HEK293 (cell line): ENCODE measurements at regions not wholly inside any gene's neighbourhood (a gene's known extent, or its start where the extent isn't known, plus 50 kb on each side); places are given as distances from the start of the nearest gene placed in this dataset.

Experiments used
- CTCF ChIA-PET: fragments of 350-600 bp; formaldehyde crosslinking; extraction: SDS; loops from one replicate; lab custom pipeline; 2021; ENCODE audit warnings: antibody characterized with exemption; lab: Yijun Ruan, JAX
- POLR2A ChIA-PET: fragments of 300-600 bp; formaldehyde crosslinking; extraction: SDS; loops from one replicate; lab custom pipeline; 2020; ENCODE audit warnings: antibody characterized with exemption, inconsistent platforms; lab: Yijun Ruan, JAX
- H3K27ac ChIP-seq: fragments of 200-500 bp; sonication (Bioruptor generic); 2 replicates; pipeline ENCODE4 v1.5.1; 2014; ENCODE audit warnings: low read depth, low read length, control low read depth, inconsistent platforms; ENCODE audit errors: extremely low read depth
- H3K36me3 ChIP-seq, 2 experiments: fragments of 200-500 bp in 1 of 2; sonication (Bioruptor generic) in 1 of 2; 1 replicate in 1 of 2; 2 replicates in 1 of 2; pipeline ENCODE4 v1.5.1; 2014 to 2017; ENCODE audit warnings: inconsistent platforms in 2 of 2, low read length in 2 of 2; ENCODE audit not compliant: control insufficient read depth in 2 of 2, insufficient read depth in 1 of 2
- H3K4me1 ChIP-seq: fragments of 200-500 bp; sonication (Bioruptor generic); 2 replicates; pipeline ENCODE4 v1.5.1; 2014; ENCODE audit warnings: mild to moderate bottlenecking, low read length, inconsistent platforms; ENCODE audit not compliant: control insufficient read depth, insufficient read depth
- H3K4me3 ChIP-seq: 2 replicates; pipeline ENCODE4 v1.5.1; 2011; ENCODE audit warnings: low read depth, mild to moderate bottlenecking, control low read depth, low read length, moderate library complexity
- H3K9me3 ChIP-seq: fragments of 200-500 bp; sonication (Bioruptor generic); 2 replicates; pipeline ENCODE4 v1.5.1; 2014; ENCODE audit warnings: low read depth, low read length, inconsistent platforms; ENCODE audit not compliant: control insufficient read depth, insufficient read depth
- BCL11B ChIP-seq: fragments of 450-650 bp; formaldehyde crosslinking; IDR thresholded peaks from 2 replicates; pipeline ENCODE4 v1.5.1; 2016; ENCODE audit warnings: low read depth, missing biosample characterization, missing genetic modification characterization
- HOXA7 ChIP-seq: sonication (generic); formaldehyde crosslinking; IDR thresholded peaks from 2 replicates; pipeline ENCODE4 v1.8.1; 2022; ENCODE audit warnings: missing genetic modification reagents, borderline replicate concordance
- MZF1 ChIP-seq: fragments of 450-650 bp; formaldehyde crosslinking; IDR thresholded peaks from 2 replicates; pipeline ENCODE4 v1.5.1; 2017; ENCODE audit warnings: missing biosample characterization, missing genetic modification characterization, borderline replicate concordance
- OVOL3 ChIP-seq: fragments of 450-650 bp; formaldehyde crosslinking; IDR thresholded peaks from 2 replicates; pipeline ENCODE4 v1.5.1; 2016; ENCODE audit warnings: missing biosample characterization, missing genetic modification characterization
- SP3 ChIP-seq: fragments of 450-650 bp; formaldehyde crosslinking; IDR thresholded peaks from 2 replicates; pipeline ENCODE4 v1.5.1; 2016; ENCODE audit warnings: missing biosample characterization, missing genetic modification characterization
- ZNF157 ChIP-seq: fragments of 450-650 bp; formaldehyde crosslinking; IDR thresholded peaks from 2 replicates; pipeline ENCODE4 v1.5.1; 2016; ENCODE audit warnings: missing biosample characterization, missing genetic modification characterization
- ZNF274 ChIP-seq, 2 experiments: fragments of 200-500 bp in 1 of 2; fragments of 450-650 bp in 1 of 2; sonication (Bioruptor generic) in 1 of 2; formaldehyde crosslinking in 1 of 2; IDR thresholded peaks; 2 replicates each; pipeline versions ENCODE4 v1.5.1 to v1.6.1; 2014 to 2016; ENCODE audit warnings: borderline replicate concordance in 1 of 2, inconsistent platforms in 1 of 2, low read length in 1 of 2, missing biosample characterization in 1 of 2, missing genetic modification characterization in 1 of 2
- ZNF354C ChIP-seq: fragments of 450-650 bp; formaldehyde crosslinking; IDR thresholded peaks from 2 replicates; pipeline ENCODE4 v1.5.1; 2016; ENCODE audit warnings: missing biosample characterization, missing genetic modification characterization, low read depth, borderline replicate concordance
- ZNF433 ChIP-seq: fragments of 450-650 bp; formaldehyde crosslinking; IDR thresholded peaks from 2 replicates; pipeline ENCODE4 v1.5.1; 2016; ENCODE audit warnings: missing biosample characterization, missing genetic modification characterization, low read depth
- ZNF473 ChIP-seq: fragments of 450-650 bp; formaldehyde crosslinking; IDR thresholded peaks from 2 replicates; pipeline ENCODE4 v1.5.1; 2017; ENCODE audit warnings: missing biosample characterization, missing genetic modification characterization
- ZNF518A ChIP-seq: fragments of 450-650 bp; formaldehyde crosslinking; conservative IDR thresholded peaks from 2 replicates; pipeline ENCODE4 v1.5.1; 2016; ENCODE audit warnings: low read depth, missing biosample characterization, missing genetic modification characterization
- ZNF558 ChIP-seq: fragments of 450-650 bp; formaldehyde crosslinking; IDR thresholded peaks from 2 replicates; pipeline ENCODE4 v1.5.1; 2016; ENCODE audit warnings: missing biosample characterization, missing genetic modification characterization
- ZNF623 ChIP-seq: fragments of 450-650 bp; formaldehyde crosslinking; IDR thresholded peaks from 2 replicates; pipeline ENCODE4 v1.5.1; 2016; ENCODE audit warnings: missing biosample characterization, missing genetic modification characterization
- ZNF785 ChIP-seq: fragments of 450-650 bp; formaldehyde crosslinking; IDR thresholded peaks from 2 replicates; pipeline ENCODE4 v1.5.1; 2016; ENCODE audit warnings: missing biosample characterization, missing genetic modification characterization
- ZSCAN23 ChIP-seq: fragments of 450-650 bp; formaldehyde crosslinking; IDR thresholded peaks from 2 replicates; pipeline ENCODE4 v1.5.1; 2016; ENCODE audit warnings: missing biosample characterization, missing genetic modification characterization
- TF ChIP-seq, protein P1 (sequence below): fragments of 450-650 bp; formaldehyde crosslinking; IDR thresholded peaks from 2 replicates; pipeline ENCODE4 v1.5.1; 2016; ENCODE audit warnings: missing biosample characterization, missing genetic modification characterization
- TF ChIP-seq, protein P2 (sequence below): IDR thresholded peaks from 2 replicates; pipeline ENCODE4 v1.6.1; 2011; ENCODE audit warnings: mild to moderate bottlenecking, low read depth, low read length, borderline replicate concordance
- TF ChIP-seq, protein P3 (sequence below): fragments of 450-650 bp; formaldehyde crosslinking; IDR thresholded peaks from 2 replicates; pipeline ENCODE4 v1.5.1; 2016; ENCODE audit warnings: missing biosample characterization, missing genetic modification characterization, borderline replicate concordance

GRCh38 chr2:41194230-41194629 is 742.3 kb upstream of the SLC8A1 start:
- H3K4me1 ChIP-seq = no peaks in the 10 kb centered on the region
- ChIA-PET POLR2A (no interaction called here), CTCF (no interaction called here)
- no peak overlapping the region for H3K4me3 ChIP-seq
- no peak overlapping the region for H3K27ac ChIP-seq
- no peaks in the 10 kb centered on the region for H3K36me3 ChIP-seq
- TF ChIP-seq OVOL3 (no peak), ZNF157 (tag by site-specific recombination) (no peak), ZNF354C (no peak), BCL11B (no peak), ZSCAN23 (tag by site-specific recombination) (no peak), ZNF274 (IDR thresholded peaks at IDR 0.05; ENCODE audit: low read length) (no peak), ZNF274 (tag by site-specific recombination; IDR thresholded peaks at IDR 0.05; ENCODE audit: borderline replicate concordance) (no peak), ZNF623 (no peak), ZNF433 (tag by site-specific recombination) (no peak), SP3 (no peak), ZNF518A (tag by site-specific recombination) (no peak), ZNF785 (tag by site-specific recombination) (no peak), ZNF558 (tag by site-specific recombination) (no peak), MZF1 (no peak), ZNF473 (no peak), HOXA7 (CRISPR knock-in tag) (no peak)
- TF ChIP-seq, protein P1, sequence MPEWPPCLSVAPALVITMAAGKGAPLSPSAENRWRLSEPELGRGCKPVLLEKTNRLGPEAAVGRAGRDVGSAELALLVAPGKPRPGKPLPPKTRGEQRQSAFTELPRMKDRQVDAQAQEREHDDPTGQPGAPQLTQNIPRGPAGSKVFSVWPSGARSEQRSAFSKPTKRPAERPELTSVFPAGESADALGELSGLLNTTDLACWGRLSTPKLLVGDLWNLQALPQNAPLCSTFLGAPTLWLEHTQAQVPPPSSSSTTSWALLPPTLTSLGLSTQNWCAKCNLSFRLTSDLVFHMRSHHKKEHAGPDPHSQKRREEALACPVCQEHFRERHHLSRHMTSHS = no peak
- TF ChIP-seq, protein P2, sequence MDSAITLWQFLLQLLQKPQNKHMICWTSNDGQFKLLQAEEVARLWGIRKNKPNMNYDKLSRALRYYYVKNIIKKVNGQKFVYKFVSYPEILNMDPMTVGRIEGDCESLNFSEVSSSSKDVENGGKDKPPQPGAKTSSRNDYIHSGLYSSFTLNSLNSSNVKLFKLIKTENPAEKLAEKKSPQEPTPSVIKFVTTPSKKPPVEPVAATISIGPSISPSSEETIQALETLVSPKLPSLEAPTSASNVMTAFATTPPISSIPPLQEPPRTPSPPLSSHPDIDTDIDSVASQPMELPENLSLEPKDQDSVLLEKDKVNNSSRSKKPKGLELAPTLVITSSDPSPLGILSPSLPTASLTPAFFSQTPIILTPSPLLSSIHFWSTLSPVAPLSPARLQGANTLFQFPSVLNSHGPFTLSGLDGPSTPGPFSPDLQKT = no peak
- TF ChIP-seq, protein P3, sequence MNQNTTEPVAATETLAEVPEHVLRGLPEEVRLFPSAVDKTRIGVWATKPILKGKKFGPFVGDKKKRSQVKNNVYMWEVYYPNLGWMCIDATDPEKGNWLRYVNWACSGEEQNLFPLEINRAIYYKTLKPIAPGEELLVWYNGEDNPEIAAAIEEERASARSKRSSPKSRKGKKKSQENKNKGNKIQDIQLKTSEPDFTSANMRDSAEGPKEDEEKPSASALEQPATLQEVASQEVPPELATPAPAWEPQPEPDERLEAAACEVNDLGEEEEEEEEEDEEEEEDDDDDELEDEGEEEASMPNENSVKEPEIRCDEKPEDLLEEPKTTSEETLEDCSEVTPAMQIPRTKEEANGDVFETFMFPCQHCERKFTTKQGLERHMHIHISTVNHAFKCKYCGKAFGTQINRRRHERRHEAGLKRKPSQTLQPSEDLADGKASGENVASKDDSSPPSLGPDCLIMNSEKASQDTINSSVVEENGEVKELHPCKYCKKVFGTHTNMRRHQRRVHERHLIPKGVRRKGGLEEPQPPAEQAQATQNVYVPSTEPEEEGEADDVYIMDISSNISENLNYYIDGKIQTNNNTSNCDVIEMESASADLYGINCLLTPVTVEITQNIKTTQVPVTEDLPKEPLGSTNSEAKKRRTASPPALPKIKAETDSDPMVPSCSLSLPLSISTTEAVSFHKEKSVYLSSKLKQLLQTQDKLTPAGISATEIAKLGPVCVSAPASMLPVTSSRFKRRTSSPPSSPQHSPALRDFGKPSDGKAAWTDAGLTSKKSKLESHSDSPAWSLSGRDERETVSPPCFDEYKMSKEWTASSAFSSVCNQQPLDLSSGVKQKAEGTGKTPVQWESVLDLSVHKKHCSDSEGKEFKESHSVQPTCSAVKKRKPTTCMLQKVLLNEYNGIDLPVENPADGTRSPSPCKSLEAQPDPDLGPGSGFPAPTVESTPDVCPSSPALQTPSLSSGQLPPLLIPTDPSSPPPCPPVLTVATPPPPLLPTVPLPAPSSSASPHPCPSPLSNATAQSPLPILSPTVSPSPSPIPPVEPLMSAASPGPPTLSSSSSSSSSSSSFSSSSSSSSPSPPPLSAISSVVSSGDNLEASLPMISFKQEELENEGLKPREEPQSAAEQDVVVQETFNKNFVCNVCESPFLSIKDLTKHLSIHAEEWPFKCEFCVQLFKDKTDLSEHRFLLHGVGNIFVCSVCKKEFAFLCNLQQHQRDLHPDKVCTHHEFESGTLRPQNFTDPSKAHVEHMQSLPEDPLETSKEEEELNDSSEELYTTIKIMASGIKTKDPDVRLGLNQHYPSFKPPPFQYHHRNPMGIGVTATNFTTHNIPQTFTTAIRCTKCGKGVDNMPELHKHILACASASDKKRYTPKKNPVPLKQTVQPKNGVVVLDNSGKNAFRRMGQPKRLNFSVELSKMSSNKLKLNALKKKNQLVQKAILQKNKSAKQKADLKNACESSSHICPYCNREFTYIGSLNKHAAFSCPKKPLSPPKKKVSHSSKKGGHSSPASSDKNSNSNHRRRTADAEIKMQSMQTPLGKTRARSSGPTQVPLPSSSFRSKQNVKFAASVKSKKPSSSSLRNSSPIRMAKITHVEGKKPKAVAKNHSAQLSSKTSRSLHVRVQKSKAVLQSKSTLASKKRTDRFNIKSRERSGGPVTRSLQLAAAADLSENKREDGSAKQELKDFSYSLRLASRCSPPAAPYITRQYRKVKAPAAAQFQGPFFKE (tag by site-specific recombination) = no peak
- H3K9me3 ChIP-seq = no peaks in the 10 kb centered on the region
